ENCODE measurements at regions not wholly inside any gene's neighbourhood (a gene's known extent, or its start where the extent isn't known, plus 50 kb on each side); places are given as distances from the start of the nearest gene placed in this dataset.
"Not testable (repeated sequence)": the region's sequence is repeated elsewhere in the genome, so short reads cannot be mapped to it uniquely, and the experiment has no call there.

DNA sequence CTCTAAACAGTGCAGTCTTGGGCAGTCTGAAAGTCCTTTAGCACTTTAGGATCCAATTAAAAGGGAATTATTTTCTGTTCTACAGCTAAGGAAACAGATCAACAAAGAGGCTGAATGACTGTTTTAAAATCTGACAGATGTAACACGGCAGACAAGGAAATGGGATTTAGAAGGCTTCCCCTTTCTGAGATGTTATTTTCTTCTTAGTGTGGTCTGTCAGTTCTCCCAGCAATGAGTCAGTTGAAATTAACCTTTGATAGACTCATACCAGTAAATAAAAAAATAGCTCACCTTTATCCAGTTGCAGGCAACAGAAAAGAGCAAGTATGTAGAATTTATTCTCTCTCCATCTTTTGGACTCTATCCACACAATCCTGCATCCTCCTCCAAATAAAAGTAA, 98.1 kb downstream of the NEDD1 start:
- DNase-seq, result no peak

DNA sequence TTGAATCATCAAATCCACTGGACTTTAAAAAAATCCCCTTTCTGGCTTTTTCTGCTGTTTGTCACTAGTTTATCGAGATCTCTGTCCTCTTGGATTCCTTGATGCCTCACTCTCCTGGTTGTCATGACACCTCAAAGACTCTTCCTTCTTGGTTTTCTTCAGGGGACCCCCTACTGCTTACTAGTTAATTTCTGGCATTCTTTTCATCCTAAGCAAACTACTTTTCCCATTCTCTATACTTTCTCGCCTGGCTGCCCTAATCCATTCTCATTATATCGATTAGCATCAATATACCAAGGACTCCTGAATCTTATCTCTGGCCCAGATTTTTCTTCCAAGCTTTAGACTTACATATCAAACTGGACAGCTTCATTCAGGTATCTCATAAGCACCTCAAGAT, 98.6 kb downstream of the NEDD1 start:
- DNase-seq, result no peak

DNA sequence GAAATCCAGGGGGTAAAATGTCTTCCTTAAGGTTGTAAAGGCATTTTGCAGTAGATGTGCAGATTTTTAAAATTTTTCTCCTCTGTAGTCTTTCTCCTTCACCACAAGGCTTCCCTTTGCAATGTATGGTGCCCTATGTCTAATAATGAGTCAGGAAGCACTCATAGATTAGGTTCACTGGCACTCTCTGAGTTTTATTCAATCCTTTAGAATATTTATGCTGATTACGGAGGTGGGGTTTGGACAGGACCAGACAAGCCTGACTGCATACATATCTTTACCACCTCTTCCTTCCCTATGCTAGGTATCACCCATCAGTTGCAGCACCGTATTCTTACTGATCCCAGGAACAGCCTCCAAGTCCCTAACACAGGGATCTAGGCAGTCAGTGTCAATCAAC, 99.5 kb downstream of the NEDD1 start:
- no peak for DNase-seq

DNA sequence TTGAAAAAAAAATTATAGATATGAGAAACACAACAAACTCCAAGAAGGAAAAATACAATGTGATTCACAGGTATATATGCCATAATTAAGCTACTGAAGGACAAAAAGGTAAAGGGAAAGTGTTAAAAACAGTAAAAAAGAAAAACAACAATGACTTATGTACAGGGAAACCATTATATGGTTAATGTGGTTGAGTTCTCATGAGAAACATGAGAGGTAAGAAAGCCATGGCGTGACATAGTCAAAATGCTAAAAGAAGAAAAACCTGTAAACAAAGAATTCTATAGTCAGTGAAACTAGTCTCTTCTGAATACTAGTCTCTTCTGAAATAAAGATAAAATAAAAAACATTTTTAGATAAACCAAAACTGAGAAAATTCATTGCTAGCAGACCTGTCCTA, 109.1 kb downstream of the NEDD1 start:
- no peak for DNase-seq

DNA sequence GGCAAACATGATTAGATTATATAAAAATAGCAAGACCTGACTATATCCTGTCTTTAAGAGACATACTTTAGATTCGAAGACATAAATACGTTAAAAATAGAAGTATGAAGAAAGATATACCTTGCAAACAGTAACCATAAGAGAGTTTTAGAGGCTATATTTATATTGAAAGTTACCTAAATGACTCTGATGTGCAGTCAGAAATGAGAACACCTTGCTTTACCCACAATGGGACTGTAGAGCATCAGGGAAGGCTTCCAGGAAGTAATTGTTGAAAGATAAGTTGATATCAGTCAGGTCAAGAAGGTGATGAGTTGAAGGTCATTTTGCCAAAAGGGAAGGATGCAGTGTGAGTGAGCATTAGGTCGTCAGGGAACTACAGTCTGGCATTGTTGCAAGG, 110.2 kb downstream of the NEDD1 start:
- no peak for DNase-seq

DNA sequence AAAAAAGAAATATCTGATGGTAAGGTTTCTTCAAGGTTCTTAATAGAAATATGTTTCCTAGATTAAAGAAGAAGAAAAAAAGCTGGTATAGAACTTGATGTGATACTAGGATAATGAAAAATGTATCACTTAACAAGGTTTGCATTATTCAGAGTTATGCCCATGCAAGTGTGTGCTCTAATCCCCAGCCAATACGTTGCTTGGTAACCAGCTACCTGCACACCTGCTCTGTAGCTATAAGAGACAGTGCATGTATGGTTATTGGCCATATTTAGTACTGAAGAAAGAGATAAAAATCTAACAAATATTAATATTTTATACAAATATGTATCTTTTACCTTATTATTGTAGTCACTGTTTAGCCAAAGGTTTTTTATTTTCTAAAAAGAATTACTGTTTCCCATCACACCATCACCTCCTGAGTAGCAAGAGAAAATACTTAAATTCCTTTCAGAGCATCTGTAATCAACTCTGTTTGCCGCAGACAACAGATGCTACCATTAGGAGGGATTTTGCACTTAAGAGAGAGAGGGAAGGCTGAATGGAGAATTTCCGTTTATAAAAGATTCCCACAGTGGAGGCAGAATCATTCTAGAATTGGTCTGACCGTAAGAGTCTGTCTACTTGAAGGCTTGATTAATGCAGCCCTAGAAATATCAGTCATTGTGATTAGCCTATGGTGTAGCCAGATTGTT, 115.6 kb downstream of the NEDD1 start:
- no peak for DNase-seq

DNA sequence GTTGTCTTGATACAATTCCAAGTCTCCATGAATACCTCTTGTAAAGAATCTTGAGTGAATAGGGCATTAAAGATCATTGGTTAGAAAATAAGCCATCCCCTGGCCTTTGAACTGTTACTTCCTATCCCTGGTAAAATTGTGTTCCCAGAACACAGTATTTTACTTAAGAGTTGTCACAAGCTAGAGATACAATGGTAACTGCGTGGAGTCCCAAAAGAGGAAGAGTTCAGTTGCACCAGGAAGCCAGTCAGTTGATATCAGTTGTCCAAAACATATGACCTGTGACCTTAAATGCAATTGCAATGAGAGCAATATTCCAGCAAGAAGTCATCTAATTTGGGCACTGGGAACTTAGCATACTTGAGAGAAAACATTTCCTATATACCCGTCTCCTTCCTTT, 117.3 kb downstream of the NEDD1 start:
- DNase-seq, result no peak

DNA sequence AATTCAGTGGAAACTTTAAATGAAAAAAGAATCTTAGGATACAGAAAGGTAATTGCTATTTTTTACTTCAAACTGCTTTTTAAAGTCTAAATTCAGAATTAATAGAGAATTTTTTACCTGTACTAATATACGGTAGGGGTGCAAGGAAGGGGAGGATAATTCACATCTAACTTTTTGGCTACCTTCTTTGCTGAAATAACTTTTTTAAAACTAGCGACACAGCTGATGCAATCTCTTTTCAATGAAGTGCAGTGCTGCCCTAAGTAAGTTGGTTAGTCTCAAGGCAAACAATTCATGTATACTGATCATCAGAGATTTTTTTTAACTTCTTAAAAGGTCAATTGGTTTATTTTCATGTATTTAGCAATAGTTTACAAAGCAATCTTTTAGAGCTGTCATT, 119.8 kb downstream of the NEDD1 start:
- no peak for DNase-seq

DNA sequence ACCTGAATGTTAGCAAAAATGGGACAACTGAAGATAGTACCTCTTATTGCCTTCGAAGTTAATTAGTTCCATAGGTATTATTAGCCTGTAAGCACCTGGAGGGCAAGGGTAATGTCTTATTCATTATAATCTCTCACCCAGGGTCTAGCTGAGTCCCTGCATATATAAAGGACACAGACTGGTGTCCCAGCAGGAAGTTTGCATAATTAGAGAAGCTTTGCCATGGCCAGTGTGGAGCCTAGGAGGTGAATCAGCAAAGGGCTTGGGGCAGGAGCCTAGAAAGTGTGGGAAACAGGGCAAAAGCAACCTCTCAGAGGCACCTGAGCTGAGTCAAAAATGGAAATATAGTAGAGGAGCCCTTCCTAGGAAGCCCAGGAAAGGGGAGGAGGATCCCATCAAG, 120.4 kb downstream of the NEDD1 start:
- no peak for DNase-seq

DNA sequence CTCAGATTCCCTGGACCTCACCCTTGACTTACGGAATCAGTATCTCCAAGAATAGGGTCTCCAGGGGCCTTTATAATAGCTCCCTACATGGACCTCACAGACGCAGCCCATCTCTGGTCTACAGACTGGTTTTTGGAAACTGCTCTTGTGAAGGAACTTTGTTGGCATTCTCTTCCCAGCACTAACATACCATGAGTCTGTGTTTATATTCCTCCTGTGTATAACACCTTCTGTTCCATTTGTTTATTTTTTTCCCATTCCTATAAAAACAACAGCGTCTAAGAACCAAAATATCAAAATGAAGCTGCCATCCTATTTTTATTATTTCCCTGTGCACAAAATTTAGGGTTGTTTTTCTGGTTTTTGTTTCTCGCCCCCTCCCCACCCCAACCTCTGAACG, 131.1 kb downstream of the NEDD1 start:
- no peak for DNase-seq

DNA sequence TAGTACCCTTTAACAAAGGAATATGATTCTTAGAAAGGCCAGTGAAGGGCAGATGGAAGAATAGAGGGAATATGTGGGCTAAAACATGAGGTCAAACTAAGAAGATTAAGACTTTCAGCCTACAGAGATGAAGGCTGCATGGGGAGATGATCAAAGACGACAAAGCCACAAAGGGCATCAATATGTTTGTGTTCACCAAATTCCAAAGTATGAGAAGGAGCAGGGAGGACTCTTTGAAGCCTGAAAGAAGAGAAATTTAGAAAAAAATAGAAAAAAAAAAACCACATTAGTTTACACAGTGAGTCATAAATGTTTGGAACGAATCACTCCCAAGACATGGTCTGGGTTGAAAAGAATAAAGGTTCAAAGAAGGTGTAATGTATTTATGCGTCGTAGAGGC, 131.8 kb downstream of the NEDD1 start:
- DNase-seq, result no peak

DNA sequence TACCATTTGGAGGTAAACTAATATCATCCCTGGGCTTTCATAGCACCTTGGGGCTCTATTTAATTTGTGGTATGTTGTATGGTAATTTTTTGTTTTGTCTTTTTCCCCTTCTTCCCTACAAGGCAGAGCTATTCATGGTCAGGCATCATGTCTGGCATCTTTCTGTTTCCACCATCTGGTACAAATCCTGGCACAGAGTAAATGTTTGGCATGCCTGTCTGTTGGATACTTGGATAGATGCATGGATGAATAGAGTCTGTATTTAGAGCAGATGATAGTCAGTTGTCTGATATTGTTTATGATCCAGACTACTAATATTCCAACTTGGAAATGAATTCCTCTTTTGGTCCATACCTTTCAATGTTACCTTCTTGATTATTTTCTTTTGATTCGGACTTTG, 139.8 kb downstream of the NEDD1 start:
- DNase-seq, result no peak

DNA sequence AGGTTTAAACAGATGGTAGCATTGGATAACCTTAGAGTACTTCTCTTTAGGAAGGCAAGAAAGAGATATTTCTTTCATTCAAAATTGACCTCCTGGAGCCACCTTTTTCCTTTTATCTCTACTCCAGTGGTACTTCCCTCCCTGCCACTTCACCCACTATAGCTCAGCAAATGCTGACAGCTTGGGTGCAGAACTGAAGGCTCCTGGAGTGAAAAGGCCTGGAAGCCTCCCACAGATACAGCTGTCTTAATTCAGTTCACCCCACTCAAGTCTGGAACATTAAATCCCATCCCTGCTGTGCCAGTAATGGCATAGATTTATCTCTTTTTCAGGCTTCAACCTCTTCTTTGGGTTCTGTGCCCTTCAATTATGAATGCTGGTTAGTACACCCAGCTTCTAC, 140.3 kb downstream of the NEDD1 start:
- no peak for DNase-seq

DNA sequence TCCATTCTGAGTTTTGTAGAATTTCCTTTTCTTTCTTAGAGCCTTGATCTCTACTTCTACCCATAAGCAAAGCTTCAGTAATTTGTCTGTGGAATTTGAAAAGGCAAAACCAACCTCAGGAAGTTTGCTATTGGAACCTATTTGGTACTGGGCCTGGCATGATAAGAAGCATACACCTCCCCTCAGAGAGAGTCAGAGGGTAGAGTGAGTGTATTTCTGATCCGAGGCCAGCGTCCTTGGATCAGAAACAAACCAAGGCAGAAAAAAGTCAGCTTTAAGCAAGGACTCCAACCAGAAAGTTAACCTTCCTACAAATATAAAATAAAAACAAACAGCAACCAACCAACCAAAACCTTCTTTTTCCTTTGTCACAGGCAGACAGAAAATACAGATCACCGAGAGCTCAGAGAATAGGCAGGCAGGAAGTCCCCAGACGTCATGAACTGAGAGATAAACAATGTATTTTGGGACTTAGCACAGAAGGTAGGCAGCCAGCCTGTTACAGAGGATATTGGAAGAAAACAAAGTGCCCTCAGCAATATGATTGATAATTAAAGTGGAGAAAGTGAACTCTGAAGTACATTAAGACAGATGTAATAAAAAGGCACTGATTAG, 141.5 kb downstream of the NEDD1 start:
- no peak for DNase-seq

DNA sequence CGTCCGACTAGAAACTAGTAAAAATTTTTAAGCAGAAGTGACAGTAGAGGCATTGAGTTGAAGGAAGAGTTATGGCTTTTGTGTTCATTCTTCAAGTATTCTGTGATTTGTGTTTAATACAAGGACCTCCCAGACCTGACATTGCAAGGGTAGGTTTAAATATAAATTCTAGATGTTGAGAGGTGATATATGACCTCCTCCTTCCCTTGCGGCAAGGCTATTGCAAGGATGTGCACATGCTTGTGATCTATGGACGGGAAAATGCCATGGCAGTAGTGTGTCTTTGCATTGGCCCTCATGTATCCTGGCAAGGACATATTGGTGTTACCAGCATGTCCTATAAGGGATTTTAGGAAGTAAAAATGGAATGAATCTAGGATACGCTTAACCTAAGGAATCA, 143.5 kb downstream of the NEDD1 start:
- no peak for DNase-seq

DNA sequence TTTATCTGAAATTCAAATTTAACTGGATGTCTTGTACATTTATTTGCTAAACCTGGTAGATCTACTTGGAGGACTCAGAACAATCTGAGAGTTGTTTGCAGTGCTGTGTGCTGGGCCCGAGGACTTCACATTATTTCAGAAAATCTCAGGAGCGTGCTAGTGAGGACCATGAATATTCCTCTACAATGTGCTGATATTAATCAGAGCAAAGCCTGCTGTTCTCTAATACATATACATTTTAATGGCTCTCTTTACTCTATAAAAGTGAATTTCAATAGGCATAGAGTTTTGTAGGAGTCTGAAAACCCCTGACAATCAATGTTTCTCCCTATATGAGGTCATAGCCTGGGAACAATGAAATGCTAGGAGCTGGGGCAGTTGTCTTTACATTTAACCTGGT, 144.3 kb downstream of the NEDD1 start:
- no peak for DNase-seq

DNA sequence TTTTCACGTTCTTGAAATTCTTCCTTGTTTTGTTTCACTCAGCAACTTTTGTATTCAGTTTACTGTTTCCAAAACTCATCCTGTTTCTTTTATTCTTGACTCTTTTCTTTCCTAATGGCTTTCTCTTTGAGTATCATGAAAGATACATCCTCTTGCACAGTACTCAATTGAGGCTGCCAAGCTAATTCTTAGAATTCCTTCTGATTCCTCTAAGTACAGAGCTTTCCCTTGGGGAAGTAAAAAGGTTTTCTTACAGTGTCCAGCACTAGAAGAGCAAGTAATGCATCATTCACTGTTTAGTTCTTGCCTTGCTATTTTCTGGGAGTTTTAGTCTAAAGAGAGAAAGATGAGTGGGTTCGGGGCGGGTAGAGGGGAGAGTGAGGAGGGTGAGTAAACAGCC, 154.1 kb downstream of the NEDD1 start:
- DNase-seq, result no peak

DNA sequence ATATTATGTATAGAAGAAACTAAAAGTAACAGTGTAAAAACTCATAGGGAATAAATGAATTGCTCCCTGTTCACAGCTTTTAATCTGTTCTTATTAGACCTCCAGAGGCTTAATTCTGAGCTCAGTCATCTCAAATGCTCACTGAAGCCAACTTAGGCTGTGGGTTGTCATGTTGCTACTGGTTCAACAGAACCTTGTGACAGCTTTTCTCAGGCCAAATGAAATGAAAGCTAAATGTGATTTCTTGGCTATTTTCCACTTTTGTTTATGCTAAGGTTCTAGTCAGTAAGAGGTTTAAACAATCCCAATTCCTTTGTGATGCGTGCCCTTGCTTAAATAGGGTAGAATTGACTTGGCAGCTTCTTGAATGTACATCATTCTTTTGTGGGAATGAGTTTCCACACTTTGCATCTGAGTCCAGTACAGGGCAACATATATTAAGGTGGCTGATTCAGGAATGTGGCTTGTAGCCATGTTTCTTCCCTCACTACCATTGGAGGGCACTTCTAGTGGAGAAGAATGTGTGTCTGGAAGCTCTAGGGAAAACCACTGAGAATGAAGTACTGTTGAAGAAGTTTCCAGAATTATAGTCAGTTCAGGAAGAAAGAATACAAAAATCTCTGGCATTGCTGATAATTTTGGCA, 156.4 kb downstream of the NEDD1 start:
- DNase-seq, result no peak

DNA sequence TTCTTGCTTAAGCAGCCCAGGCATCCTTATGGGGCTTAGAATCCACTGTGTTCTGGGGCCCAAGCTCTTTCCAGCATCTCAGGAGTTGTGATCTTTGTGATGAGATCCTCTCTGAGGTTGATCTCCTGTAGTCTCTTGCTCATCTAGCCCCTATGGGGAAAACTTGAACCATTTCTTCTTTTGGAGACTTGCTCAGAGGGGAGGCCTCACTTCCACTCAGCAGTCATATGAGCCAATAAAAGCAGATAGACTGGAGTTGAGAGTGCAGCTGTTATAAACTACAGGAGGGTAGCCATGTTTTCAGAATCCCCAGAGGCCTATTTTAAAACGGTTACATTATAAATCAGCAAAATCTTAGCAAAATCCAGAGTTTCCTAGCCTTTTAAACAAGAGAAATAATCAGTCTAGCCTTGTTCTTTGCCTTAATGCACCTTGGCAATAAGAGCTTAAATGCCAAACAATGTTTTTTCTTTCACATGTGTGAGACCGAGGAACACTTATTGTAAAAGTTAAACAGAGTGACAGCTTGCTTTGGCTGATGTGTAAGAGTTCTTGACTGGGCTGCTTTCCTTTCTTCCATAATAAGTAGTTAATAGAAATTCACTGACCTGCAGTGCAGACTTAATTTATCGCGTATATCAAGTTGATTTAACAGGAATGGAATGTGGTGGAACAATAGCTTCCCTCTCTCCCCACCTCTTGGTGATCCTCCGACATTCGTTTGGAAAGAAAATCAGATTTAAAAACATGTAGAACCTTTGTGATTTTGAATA, 168.3 kb downstream of the NEDD1 start:
- peak; percentile 15 for DNase-seq

DNA sequence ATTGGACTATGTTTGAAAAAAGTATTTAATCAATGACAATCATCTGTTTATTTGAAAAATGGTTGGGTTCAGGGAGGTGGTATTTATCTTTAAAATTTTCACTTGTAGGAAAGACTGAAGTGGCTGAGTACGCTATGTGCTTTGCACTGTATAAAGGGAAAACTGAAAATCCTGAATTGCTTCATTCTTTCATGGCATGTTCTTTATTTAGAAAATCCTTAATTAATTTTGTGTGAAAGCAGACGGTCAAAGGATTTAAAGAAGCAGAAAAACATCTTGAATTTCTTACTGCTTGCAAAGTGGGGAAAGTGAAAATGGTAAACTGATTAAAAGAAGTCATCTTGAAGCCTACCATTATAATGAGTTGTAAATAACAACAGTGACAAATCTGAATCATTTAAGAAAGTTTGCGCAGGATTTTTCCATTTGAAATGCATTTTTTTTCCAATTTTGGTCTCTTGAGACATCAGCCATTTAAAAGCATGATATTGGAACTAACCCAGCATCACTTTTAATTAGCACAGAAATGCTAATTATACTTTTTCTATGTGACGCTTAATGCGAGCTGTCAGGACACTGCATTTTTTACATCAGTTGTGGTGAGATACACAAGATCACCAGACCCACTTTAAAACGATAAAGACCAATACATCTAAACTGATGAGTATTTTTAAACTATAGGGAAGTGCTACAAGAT, 169.0 kb downstream of the NEDD1 start:
- DNase-seq, result no peak

DNA sequence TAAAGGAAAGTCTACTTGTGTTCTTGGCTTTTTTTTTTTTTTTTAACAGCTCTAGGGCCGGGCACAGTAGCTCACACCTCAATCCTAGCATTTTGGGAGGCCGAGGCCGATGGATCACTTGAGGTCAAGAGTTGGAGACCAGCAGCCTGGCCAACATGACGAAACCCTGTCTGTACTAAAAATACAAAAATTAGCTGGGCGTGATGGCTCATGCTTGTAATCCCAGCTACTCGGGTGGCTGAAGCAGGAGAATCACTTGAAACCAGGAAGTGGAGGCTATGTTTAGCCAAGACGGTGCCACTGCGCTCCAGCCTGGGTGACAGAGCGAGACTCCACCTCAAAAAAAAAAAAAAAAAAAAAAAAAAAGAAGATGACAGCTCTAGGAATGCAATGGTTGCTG, 169.9 kb downstream of the NEDD1 start:
- not testable (repeated sequence) for DNase-seq

DNA sequence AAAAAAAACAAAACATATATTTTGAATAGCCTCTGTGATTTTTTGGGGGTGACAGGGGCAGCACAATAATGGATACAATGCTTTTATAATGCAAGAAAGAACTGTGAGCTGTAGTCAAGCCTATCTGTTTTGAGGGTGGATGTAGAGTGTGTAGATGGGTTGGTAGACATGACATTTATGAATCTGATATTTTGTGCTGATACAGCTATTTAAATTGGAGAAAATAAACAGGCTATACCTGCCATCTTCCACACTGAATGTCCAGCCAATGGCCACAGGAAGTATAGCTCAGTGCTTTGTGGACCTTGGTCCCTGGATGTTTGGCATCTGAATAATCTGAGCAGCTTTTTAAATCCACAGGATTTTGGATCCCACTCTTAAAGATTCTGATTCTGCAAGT, 175.0 kb downstream of the NEDD1 start:
- DNase-seq, result no peak

DNA sequence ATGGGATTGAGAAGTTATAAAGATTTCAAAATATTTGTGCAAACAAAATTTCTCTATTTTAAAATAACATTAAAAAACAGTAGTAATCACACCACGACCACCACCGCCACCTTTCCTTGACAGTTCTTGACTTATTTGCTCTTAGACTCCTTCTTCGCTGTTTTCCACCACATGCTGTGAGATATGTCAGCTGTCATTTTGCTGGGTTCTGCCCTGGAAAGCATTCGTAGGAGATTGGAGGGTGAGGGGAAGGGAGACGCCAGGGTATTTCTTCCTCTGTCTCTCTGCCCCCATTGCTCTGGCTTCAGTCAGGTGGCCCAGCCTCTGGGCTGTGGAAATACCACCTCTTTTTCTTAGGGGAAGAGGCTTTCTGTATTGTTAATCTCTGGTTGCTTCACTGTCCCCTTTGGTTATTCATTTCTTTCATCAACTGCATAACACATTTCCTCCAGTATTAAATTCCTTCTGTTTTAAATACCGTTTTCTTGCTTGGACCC, 186.2 kb downstream of the NEDD1 start:
- no peak for DNase-seq
